Natural killer cell (primary cell): ENCODE measurements at regions not wholly inside any gene's neighbourhood (a gene's known extent, or its start where the extent isn't known, plus 50 kb on each side); places are given as distances from the start of the nearest gene placed in this dataset.
A peak's percentile ranks its signal among the peaks of the same experiment; 100 is the strongest.

ENCODE experiments used
- ATAC-seq, 3 donors: fragments of 150-1000 bp in 2 of 3; fragments of 200-7000 bp in 1 of 3; cut with Tn5 transposase; 1 replicate in 1 of 3; 2 replicates in 2 of 3; pipeline ENCODE4 v1.10.0; 2021; ENCODE audit warnings: mild to moderate bottlenecking in 2 of 3, moderate library complexity in 2 of 3
- DNase-seq, 2 donors: peaks; one replicate each; pipeline versions ENCODE4 v3.0.0 to v3.0.0-alpha.2; 2013 to 2021; ENCODE audit warnings: mixed read lengths in 1 of 2
- H3K27ac ChIP-seq: one replicate; pipeline ENCODE4 v1.5.1; 2013; ENCODE audit warnings: mild to moderate bottlenecking, low read length
- H3K27me3 ChIP-seq: one replicate; pipeline ENCODE4 v1.6.1; 2013; ENCODE audit warnings: low read length; ENCODE audit not compliant: control insufficient read depth, insufficient read depth
- H3K36me3 ChIP-seq: one replicate; pipeline ENCODE4 v1.6.1; 2013; ENCODE audit warnings: low read length; ENCODE audit not compliant: control insufficient read depth, insufficient read depth
- H3K4me1 ChIP-seq: one replicate; pipeline ENCODE4 v1.6.1; 2013; ENCODE audit warnings: low read length; ENCODE audit not compliant: control insufficient read depth, insufficient read depth
- H3K4me3 ChIP-seq: one replicate; pipeline ENCODE4 v1.5.1; 2013; ENCODE audit warnings: low read length
- H3K9me3 ChIP-seq: one replicate; pipeline ENCODE4 v1.6.1; 2013; ENCODE audit warnings: low read length; ENCODE audit not compliant: control insufficient read depth, insufficient read depth
- H3K27ac Mint-ChIP-seq, 2 donors: one replicate each; pipeline ENCODE4 v1.8.0; 2022; ENCODE audit warnings: mild to moderate bottlenecking in 2 of 2, mixed read lengths in 2 of 2, moderate library complexity in 1 of 2
- H3K27me3 Mint-ChIP-seq, 2 donors: one replicate each; pipeline ENCODE4 v1.8.0; 2022; ENCODE audit warnings: low read depth in 2 of 2, mixed read lengths in 2 of 2
- H3K36me3 Mint-ChIP-seq: one replicate; pipeline ENCODE4 v1.8.0; 2022; ENCODE audit warnings: mixed read lengths
- H3K4me1 Mint-ChIP-seq, 2 donors: one replicate each; pipeline ENCODE4 v1.8.0; 2022; ENCODE audit warnings: mixed read lengths in 2 of 2
- H3K4me3 Mint-ChIP-seq: one replicate; pipeline ENCODE4 v1.8.0; 2022; ENCODE audit warnings: mild to moderate bottlenecking, moderate library complexity, mixed read lengths
- H3K9me3 Mint-ChIP-seq, 2 donors: one replicate each; pipeline ENCODE4 v1.8.0; 2022; ENCODE audit warnings: mixed read lengths in 2 of 2
- WGBS: methylation state at CpG from one replicate; pipeline ENCODE4 v1.1.7; 2013; ENCODE audit warnings: missing lambda C conversion rate; ENCODE audit not compliant: insufficient coverage; 5-methylcytosine and 5-hydroxymethylcytosine counted together
- intact Hi-C: fragments of 100-400 bp; cut with micrococcal nuclease; formaldehyde crosslinking; loops from one replicate; pipeline ENCODE4 v1.14.2; 2022
- TF ChIP-seq, protein P1 (sequence below): fragments of 200-600 bp; IDR thresholded peaks from one replicate; pipeline ENCODE4 v1.8.0; 2022; ENCODE audit warnings: antibody characterized with exemption

DNA sequence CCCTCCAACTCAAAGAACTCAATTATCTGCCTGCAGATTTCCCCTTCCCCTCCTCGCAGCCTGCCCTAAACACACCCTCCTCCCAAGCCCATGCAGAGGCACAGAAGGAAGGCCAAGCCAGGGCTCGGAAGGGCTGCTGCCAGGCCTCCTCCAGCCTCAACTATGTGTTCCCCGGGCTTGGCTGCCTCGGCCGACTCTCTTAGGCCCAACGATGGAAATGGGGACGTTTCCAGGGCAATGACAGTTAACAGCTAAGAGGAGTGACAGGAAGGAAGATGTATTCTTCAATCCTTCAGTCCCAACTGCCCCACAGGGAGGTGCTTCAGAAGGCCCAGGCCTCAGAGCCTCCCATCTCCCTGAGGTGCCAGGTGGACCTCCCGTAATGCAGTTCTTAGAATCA lies 104.0 kb upstream of the AKIP1 start:
- TF ChIP-seq, protein P1, sequence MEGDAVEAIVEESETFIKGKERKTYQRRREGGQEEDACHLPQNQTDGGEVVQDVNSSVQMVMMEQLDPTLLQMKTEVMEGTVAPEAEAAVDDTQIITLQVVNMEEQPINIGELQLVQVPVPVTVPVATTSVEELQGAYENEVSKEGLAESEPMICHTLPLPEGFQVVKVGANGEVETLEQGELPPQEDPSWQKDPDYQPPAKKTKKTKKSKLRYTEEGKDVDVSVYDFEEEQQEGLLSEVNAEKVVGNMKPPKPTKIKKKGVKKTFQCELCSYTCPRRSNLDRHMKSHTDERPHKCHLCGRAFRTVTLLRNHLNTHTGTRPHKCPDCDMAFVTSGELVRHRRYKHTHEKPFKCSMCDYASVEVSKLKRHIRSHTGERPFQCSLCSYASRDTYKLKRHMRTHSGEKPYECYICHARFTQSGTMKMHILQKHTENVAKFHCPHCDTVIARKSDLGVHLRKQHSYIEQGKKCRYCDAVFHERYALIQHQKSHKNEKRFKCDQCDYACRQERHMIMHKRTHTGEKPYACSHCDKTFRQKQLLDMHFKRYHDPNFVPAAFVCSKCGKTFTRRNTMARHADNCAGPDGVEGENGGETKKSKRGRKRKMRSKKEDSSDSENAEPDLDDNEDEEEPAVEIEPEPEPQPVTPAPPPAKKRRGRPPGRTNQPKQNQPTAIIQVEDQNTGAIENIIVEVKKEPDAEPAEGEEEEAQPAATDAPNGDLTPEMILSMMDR = no peak
- no peak overlapping the region for H3K4me3 Mint-ChIP-seq
- H3K4me3 ChIP-seq = no peak overlapping the region
- peak overlapping the region in 1 of 2 donors; percentile 44 for H3K27ac Mint-ChIP-seq
- H3K27me3 ChIP-seq = no peaks in the 10 kb centered on the region
- intact Hi-C loops = no loop called here
- 86% methylated on average over 8 of the region's 8 CpGs for WGBS
- no peak overlapping the region for H3K27ac ChIP-seq
- H3K9me3 Mint-ChIP-seq = no peaks in the 10 kb centered on the region
- no peaks in the 10 kb centered on the region for H3K9me3 ChIP-seq
- no peaks in the 10 kb centered on the region for H3K36me3 ChIP-seq
- peaks cover 6% of the 10 kb centered on the region for H3K4me1 ChIP-seq
- ATAC-seq (no peak), DNase-seq (no peak)
- peaks cover 10 to 21% of the 10 kb centered on the region in 2 donors for H3K4me1 Mint-ChIP-seq
- H3K36me3 Mint-ChIP-seq = no peaks in the 10 kb centered on the region
- H3K27me3 Mint-ChIP-seq = peaks cover 5 to 10% of the 10 kb centered on the region in 2 donors

DNA sequence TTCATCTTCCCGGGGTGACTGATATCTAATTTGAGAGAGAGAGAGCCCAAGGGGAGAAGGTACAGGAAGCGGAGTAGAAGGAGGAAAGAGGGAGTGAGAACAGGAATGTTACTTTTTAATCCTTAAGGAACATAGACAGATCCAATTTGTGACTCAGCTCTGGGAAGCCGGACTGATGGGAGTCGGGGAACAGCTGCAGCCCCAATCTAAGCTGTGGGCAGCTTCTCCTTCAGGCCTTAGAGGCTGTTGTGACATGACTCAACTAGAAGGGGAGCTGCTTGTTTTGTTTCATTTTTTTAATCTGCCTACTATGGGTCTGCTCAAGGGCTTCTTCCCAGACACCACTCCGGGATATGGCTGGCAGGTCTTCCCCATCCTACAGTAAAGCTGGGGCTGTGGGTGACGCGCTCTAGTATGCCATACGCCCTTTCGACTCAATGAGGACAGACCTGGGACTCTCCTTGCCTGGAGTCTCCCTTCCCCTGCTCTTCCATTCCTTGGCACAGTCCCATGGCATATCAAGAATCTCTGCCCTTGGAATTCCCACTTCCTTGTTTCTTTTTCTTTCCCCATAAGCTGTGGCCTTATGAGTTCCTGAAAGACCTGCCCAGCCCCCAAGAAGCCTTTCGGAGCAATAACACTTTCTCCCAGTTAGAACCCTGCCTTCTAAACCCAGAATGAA lies 103.3 kb upstream of the AKIP1 start:
- no peak for DNase-seq
- H3K36me3 Mint-ChIP-seq = no peaks in the 10 kb centered on the region
- ATAC-seq = no peak
- H3K4me1 ChIP-seq = peaks cover 6% of the 10 kb centered on the region
- TF ChIP-seq, protein P1 = no peak
- no peaks in the 10 kb centered on the region for H3K27me3 ChIP-seq
- H3K27me3 Mint-ChIP-seq = peaks cover 5 to 10% of the 10 kb centered on the region in 2 donors
- no peak overlapping the region for H3K4me3 Mint-ChIP-seq
- no peak overlapping the region for H3K27ac ChIP-seq
- H3K9me3 Mint-ChIP-seq = no peaks in the 10 kb centered on the region
- intact Hi-C loops = no loop called here
- WGBS = 85% methylated on average over 10 of the region's 10 CpGs
- H3K36me3 ChIP-seq = no peaks in the 10 kb centered on the region
- no peak overlapping the region for H3K27ac Mint-ChIP-seq
- H3K9me3 ChIP-seq = no peaks in the 10 kb centered on the region
- peaks cover 10 to 21% of the 10 kb centered on the region in 2 donors for H3K4me1 Mint-ChIP-seq
- H3K4me3 ChIP-seq = no peak overlapping the region

DNA sequence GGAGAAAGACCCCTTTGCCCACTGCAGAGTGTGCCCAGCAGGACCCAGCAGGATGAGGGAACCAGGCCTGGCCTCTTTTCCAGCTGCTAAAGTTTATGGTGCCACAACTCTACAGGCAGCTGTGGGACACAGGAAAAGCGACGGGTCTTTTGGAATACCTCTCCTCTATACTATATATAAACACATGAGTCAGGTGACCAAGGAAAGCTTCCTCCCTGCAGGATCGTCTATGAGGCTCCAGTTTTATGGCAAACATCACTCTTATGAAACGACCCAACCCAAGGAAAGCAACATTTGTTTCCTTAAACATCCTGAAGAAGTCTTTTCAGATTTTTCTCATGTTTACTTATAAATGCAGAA lies 102.8 kb upstream of the AKIP1 start:
- no peaks in the 10 kb centered on the region for H3K9me3 Mint-ChIP-seq

More for the DNA sequence above, 102.8 kb upstream of the AKIP1 start:
- H3K4me1 Mint-ChIP-seq = peaks cover 10 to 21% of the 10 kb centered on the region in 2 donors
- Histone ChIP-seq H3K27ac (no peak overlapping the region), H3K4me3 (no peak overlapping the region), H3K4me1 (peaks cover 6% of the 10 kb centered on the region), H3K36me3 (no peaks in the 10 kb centered on the region), H3K9me3 (no peaks in the 10 kb centered on the region), H3K27me3 (no peaks in the 10 kb centered on the region)
- H3K4me3 Mint-ChIP-seq = no peak overlapping the region
- H3K27me3 Mint-ChIP-seq = peaks cover 5 to 10% of the 10 kb centered on the region in 2 donors
- TF ChIP-seq, protein P1 = no peak
- ATAC-seq = no peak
- intact Hi-C loops = no loop called here
- 64% methylated on average over 4 of the region's 4 CpGs for WGBS
- no peak for DNase-seq
- H3K36me3 Mint-ChIP-seq = no peaks in the 10 kb centered on the region
- no peak overlapping the region for H3K27ac Mint-ChIP-seq
